Caco-2 (cell line): ENCODE measurements at regions not wholly inside any gene's neighbourhood (a gene's known extent, or its start where the extent isn't known, plus 50 kb on each side); places are given as distances from the start of the nearest gene placed in this dataset.

ENCODE experiments used
- BruUV-seq: library from RNA; stranded (reverse); fragments of 400-500 nt; replicated peaks from 2 replicates; lab custom pipeline; 2021; lab: Mats Ljungman, UMichigan
- CTCF ChIA-PET: fragments of 300-600 bp; sonication (Branson Sonifier 250); formaldehyde crosslinking; loops from one replicate; lab custom pipeline; 2022; ENCODE audit warnings: antibody characterized with exemption; lab: Charles Lee
- POLR2A ChIA-PET: fragments of 300-600 bp; sonication (Branson Sonifier 250); formaldehyde crosslinking; loops from one replicate; lab custom pipeline; 2022; ENCODE audit warnings: antibody characterized with exemption; lab: Charles Lee
- DNase-seq, 2 experiments: peaks; one replicate each; pipeline versions ENCODE4 v3.0.0 to v3.0.0-alpha.2; 2020 to 2022
- H3K27me3 ChIP-seq: replicated peaks from 2 replicates; pipeline ENCODE4 v1.6.0; 2011; ENCODE audit warnings: low read length; ENCODE audit not compliant: control insufficient read depth, insufficient read depth
- H3K36me3 ChIP-seq: 2 replicates; pipeline ENCODE4 v1.5.1; 2011; ENCODE audit warnings: low read length; ENCODE audit not compliant: control insufficient read depth, insufficient read depth
- H3K4me1 ChIP-seq: fragments of 250-450 bp; sonication (Bioruptor Pico); 2 replicates; pipeline ENCODE4 v1.5.1; 2020; ENCODE audit warnings: mild to moderate bottlenecking
- H3K4me3 ChIP-seq: 2 replicates; pipeline ENCODE4 v1.5.1; 2011; ENCODE audit warnings: low read depth, mild to moderate bottlenecking, control low read depth, low read length
- H3K9me3 ChIP-seq: fragments of 250-450 bp; sonication (Bioruptor Pico); 2 replicates; pipeline ENCODE4 v1.5.1; 2020; ENCODE audit warnings: mild to moderate bottlenecking, moderate library complexity
- H3K27ac Mint-ChIP-seq: one replicate; pipeline ENCODE4 v1.8.0; 2022; ENCODE audit warnings: mixed read lengths; ENCODE audit not compliant: unreplicated experiment
- H3K27me3 Mint-ChIP-seq: one replicate; pipeline ENCODE4 v1.8.0; 2022; ENCODE audit warnings: mixed read lengths; ENCODE audit not compliant: insufficient read depth, unreplicated experiment
- H3K36me3 Mint-ChIP-seq: one replicate; pipeline ENCODE4 v1.8.0; 2022; ENCODE audit warnings: mild to moderate bottlenecking, mixed read lengths; ENCODE audit not compliant: insufficient read depth, unreplicated experiment
- H3K4me1 Mint-ChIP-seq: one replicate; pipeline ENCODE4 v1.8.0; 2022; ENCODE audit warnings: low read depth, mixed read lengths; ENCODE audit not compliant: unreplicated experiment
- H3K4me3 Mint-ChIP-seq: one replicate; pipeline ENCODE4 v1.8.0; 2022; ENCODE audit warnings: mild to moderate bottlenecking, moderate library complexity, mixed read lengths; ENCODE audit not compliant: unreplicated experiment
- H3K9me3 Mint-ChIP-seq: one replicate; pipeline ENCODE4 v1.8.0; 2022; ENCODE audit warnings: mixed read lengths; ENCODE audit not compliant: unreplicated experiment
- CTCF ChIP-seq, 2 experiments: fragments of 200-600 bp in 1 of 2; IDR thresholded peaks; 1 replicate in 1 of 2; 2 replicates in 1 of 2; pipeline versions ENCODE4 v1.5.1 to v1.8.0; 2011 to 2022; ENCODE audit warnings: antibody characterized with exemption in 1 of 2, control low read depth in 1 of 2, inconsistent platforms in 1 of 2, low read depth in 1 of 2, low read length in 1 of 2, mild to moderate bottlenecking in 1 of 2, moderate library complexity in 1 of 2; ENCODE audit not compliant: insufficient read depth in 1 of 2, severe bottlenecking in 1 of 2, unreplicated experiment in 1 of 2
- intact Hi-C: fragments of 100-400 bp; cut with micrococcal nuclease; formaldehyde crosslinking; loops from one replicate; pipeline ENCODE4 v1.10.0; 2022; ENCODE audit not compliant: unreplicated experiment

GRCh38 chr17:13973960-13974651 lies 95.2 kb upstream of the COX10 start:
- BruUV-seq: no TSS peak
- no peak for TF ChIP-seq CTCF (IDR thresholded peaks at IDR 0.05; ENCODE audit: insufficient read depth in 1 of 2, low read depth in 1 of 2, low read length in 1 of 2, severe bottlenecking in 1 of 2, unreplicated experiment in 1 of 2)
- Histone ChIP-seq H3K4me1 (no peaks in the 10 kb centered on the region), H3K36me3 (no peaks in the 10 kb centered on the region), H3K27me3 (no peaks in the 10 kb centered on the region), H3K9me3 (no peaks in the 10 kb centered on the region), H3K4me3 (no peak overlapping the region)
- intact Hi-C loops: no loop called here
- ChIA-PET POLR2A (no interaction called here), CTCF (no interaction called here)
- Mint-ChIP-seq H3K27ac (no peak overlapping the region), H3K4me1 (no peaks in the 10 kb centered on the region), H3K4me3 (no peak overlapping the region), H3K27me3 (no peaks in the 10 kb centered on the region), H3K9me3 (no peaks in the 10 kb centered on the region), H3K36me3 (no peaks in the 10 kb centered on the region)
- no peak for DNase-seq

GRCh38 chr17:13977837-13978236 lies 91.5 kb upstream of the COX10 start:
- H3K36me3 ChIP-seq: no peaks in the 10 kb centered on the region
- Mint-ChIP-seq H3K36me3 (no peaks in the 10 kb centered on the region), H3K4me1 (no peaks in the 10 kb centered on the region), H3K9me3 (no peaks in the 10 kb centered on the region), H3K4me3 (no peak overlapping the region), H3K27me3 (no peaks in the 10 kb centered on the region), H3K27ac (no peak overlapping the region)
- POLR2A ChIA-PET: no interaction called here
- no peaks in the 10 kb centered on the region for H3K27me3 ChIP-seq
- BruUV-seq: no TSS peak
- CTCF ChIA-PET: no interaction called here
- intact Hi-C loops: no loop called here
- H3K4me3 ChIP-seq: no peak overlapping the region
- DNase-seq: no peak
- H3K9me3 ChIP-seq: no peaks in the 10 kb centered on the region
- H3K4me1 ChIP-seq: no peaks in the 10 kb centered on the region
- no peak for TF ChIP-seq CTCF (IDR thresholded peaks at IDR 0.05; ENCODE audit: insufficient read depth in 1 of 2, low read depth in 1 of 2, low read length in 1 of 2, severe bottlenecking in 1 of 2, unreplicated experiment in 1 of 2)

- ChIA-PET CTCF (no interaction called here), POLR2A (no interaction called here)
- Mint-ChIP-seq H3K27me3 (no peaks in the 10 kb centered on the region), H3K27ac (no peak overlapping the region), H3K9me3 (no peaks in the 10 kb centered on the region), H3K36me3 (no peaks in the 10 kb centered on the region), H3K4me3 (no peak overlapping the region), H3K4me1 (no peaks in the 10 kb centered on the region)
- intact Hi-C loops: no loop called here
- BruUV-seq: no TSS peak
- Histone ChIP-seq H3K27me3 (no peaks in the 10 kb centered on the region), H3K4me3 (no peak overlapping the region), H3K4me1 (no peaks in the 10 kb centered on the region), H3K9me3 (no peaks in the 10 kb centered on the region), H3K36me3 (no peaks in the 10 kb centered on the region)
- TF ChIP-seq CTCF (IDR thresholded peaks at IDR 0.05; ENCODE audit: insufficient read depth in 1 of 2, low read depth in 1 of 2, low read length in 1 of 2, severe bottlenecking in 1 of 2, unreplicated experiment in 1 of 2): no peak
- DNase-seq: no peak
Observed at GRCh38 chr17:13978478-13978877, 90.8 kb upstream of the COX10 start.
